Left lung (tissue), 4 donors: ENCODE measurements at regions not wholly inside any gene's neighbourhood (a gene's known extent, or its start where the extent isn't known, plus 50 kb on each side); places are given as distances from the start of the nearest gene placed in this dataset.

ENCODE experiments used
- ATAC-seq: fragments of 200-7000 bp; cut with Tn5 transposase; one replicate; pipeline ENCODE4 v1.9.1; 2020; ENCODE audit warnings: moderate library complexity
- DNase-seq, 4 donors: peaks; one replicate each; pipeline ENCODE4 v3.0.0-alpha.2; 2013 to 2020
- H3K27ac ChIP-seq, 2 donors: fragments of 200-600 bp; sonication (generic) in 1 of 2; one replicate each; pipeline versions ENCODE4 v1.5.0 to v1.8.0; 2020 to 2021
- H3K27me3 ChIP-seq, 2 donors: fragments of 200-600 bp; sonication (generic) in 1 of 2; one replicate each; pipeline versions ENCODE4 v1.5.0 to v1.8.0; 2020 to 2021
- H3K36me3 ChIP-seq, 2 donors: fragments of 200-600 bp; sonication (generic) in 1 of 2; one replicate each; pipeline versions ENCODE4 v1.5.0 to v1.8.0; 2020 to 2021
- H3K4me1 ChIP-seq, 2 donors: fragments of 200-600 bp; one replicate each; pipeline ENCODE4 v1.8.0; 2021
- H3K4me3 ChIP-seq, 2 donors: fragments of 200-600 bp; sonication (generic) in 1 of 2; one replicate each; pipeline versions ENCODE4 v1.5.0 to v1.8.0; 2020 to 2021; ENCODE audit warnings: mild to moderate bottlenecking in 1 of 2
- H3K9me3 ChIP-seq, 2 donors: fragments of 200-600 bp; sonication (generic) in 1 of 2; one replicate each; pipeline versions ENCODE4 v1.5.0 to v1.8.0; 2020 to 2021
- intact Hi-C, 2 donors: fragments of 100-400 bp; cut with DNase I; formaldehyde crosslinking; loops; one replicate each; pipeline versions ENCODE4 v1.11.2 to v1.14.2; 2022
- TF ChIP-seq, protein P1 (sequence below), 2 donors: fragments of 200-600 bp; sonication (generic) in 1 of 2; IDR thresholded peaks; one replicate each; pipeline versions ENCODE4 v1.5.0 to v1.8.0; 2021; ENCODE audit warnings: antibody characterized with exemption in 2 of 2
- donor health status: DM: no; HTN: yes; CAD: no.
- donor health status: DM: no; HTN: no; CAD: no.

DNA sequence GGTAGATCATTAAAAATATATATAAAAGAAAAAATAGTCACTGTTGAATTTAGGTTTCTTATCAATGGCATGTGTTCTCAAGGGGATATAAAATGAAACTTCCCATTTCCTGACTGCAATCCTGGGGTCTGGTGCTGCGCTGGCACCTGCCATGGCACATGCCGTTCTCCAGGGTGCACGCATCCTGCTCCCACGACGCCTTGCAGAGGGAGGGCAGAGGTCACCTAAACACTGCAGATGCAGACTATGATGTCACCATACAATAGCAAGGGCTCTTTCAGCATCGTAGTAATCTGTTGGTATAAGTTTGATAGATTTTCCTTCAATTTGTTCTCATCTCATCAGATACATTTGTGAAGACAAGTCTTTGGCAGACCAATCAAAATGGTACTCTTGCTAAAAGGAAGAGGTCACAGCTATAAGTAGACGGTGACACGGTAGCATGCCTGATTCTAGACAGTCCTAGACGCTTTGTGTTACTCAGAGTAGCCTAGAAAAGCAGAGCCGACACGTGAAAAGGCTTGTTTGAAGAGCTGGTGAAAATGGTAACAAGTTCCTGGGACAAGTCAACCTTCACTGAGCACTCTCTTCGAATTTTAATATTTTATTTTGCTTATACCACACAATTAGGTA is 761.4 kb downstream of the DCDC2C start:
- TF ChIP-seq, protein P1, sequence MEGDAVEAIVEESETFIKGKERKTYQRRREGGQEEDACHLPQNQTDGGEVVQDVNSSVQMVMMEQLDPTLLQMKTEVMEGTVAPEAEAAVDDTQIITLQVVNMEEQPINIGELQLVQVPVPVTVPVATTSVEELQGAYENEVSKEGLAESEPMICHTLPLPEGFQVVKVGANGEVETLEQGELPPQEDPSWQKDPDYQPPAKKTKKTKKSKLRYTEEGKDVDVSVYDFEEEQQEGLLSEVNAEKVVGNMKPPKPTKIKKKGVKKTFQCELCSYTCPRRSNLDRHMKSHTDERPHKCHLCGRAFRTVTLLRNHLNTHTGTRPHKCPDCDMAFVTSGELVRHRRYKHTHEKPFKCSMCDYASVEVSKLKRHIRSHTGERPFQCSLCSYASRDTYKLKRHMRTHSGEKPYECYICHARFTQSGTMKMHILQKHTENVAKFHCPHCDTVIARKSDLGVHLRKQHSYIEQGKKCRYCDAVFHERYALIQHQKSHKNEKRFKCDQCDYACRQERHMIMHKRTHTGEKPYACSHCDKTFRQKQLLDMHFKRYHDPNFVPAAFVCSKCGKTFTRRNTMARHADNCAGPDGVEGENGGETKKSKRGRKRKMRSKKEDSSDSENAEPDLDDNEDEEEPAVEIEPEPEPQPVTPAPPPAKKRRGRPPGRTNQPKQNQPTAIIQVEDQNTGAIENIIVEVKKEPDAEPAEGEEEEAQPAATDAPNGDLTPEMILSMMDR (IDR thresholded peaks at IDR 0.05): no peak
- no peaks in the 10 kb centered on the region for H3K36me3 ChIP-seq
- H3K27me3 ChIP-seq: no peaks in the 10 kb centered on the region
- H3K9me3 ChIP-seq: no peaks in the 10 kb centered on the region
- ATAC-seq: no peak
- no peak overlapping the region for H3K4me3 ChIP-seq
- intact Hi-C loops: no loop called here
- no peak overlapping the region for H3K27ac ChIP-seq
- DNase-seq: no peak
- no peaks in the 10 kb centered on the region for H3K4me1 ChIP-seq

DNA sequence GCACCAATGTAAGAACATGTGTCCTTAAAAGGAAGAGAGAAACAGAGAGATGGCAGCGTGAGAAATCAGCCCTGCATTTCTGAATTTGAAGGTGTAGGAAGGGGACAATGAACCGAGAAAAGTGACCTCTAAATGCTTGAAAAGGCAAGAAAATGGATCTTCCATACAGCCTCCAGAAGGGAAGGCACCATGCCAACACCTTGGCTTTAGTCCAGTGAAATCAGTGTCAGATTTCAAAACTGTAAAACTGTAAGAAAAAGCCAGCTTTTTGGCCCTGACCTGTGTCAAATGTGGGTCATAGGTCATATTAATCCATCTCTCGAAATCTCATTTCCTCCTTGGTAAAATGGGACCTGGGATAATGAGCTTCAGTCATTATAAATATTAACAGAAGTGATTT is 762.3 kb downstream of the DCDC2C start:
- peak in 1 of 4 donors; percentile 21 for DNase-seq
- H3K27me3 ChIP-seq: no peaks in the 10 kb centered on the region
- H3K4me1 ChIP-seq: no peaks in the 10 kb centered on the region
- no peaks in the 10 kb centered on the region for H3K36me3 ChIP-seq
- H3K27ac ChIP-seq: no peak overlapping the region
- H3K4me3 ChIP-seq: no peak overlapping the region
- no peaks in the 10 kb centered on the region for H3K9me3 ChIP-seq
- no peak for ATAC-seq
- intact Hi-C loops: no loop called here
- TF ChIP-seq, protein P1 (IDR thresholded peaks at IDR 0.05): no peak

DNA sequence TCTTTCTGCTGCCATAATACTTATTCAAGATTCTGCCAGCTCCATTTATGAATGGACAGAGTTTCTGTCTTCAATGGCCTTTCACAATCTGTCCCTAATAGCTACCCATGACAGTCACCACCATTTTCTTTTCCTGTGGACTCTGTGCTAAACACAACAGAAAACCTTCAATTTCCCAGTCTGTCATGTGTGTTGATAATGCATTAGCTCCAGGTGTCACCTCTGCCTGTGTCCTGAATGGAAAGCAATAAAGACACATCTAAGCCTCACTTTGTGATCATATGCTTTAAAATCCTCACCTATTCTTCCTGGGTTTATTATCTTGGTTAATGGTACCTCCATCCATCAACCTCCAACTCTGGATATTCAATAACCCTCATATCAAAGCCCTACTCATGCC is 772.2 kb downstream of the DCDC2C start:
- no peak for DNase-seq
- no peaks in the 10 kb centered on the region for H3K4me1 ChIP-seq
- H3K4me3 ChIP-seq: no peak overlapping the region
- TF ChIP-seq, protein P1 (IDR thresholded peaks at IDR 0.05): no peak
- peaks cover 0 to 12% of the 10 kb centered on the region in 2 donors for H3K9me3 ChIP-seq
- H3K27ac ChIP-seq: no peak overlapping the region
- intact Hi-C loops: no loop called here
- no peaks in the 10 kb centered on the region for H3K27me3 ChIP-seq
- ATAC-seq: no peak
- H3K36me3 ChIP-seq: no peaks in the 10 kb centered on the region

DNA sequence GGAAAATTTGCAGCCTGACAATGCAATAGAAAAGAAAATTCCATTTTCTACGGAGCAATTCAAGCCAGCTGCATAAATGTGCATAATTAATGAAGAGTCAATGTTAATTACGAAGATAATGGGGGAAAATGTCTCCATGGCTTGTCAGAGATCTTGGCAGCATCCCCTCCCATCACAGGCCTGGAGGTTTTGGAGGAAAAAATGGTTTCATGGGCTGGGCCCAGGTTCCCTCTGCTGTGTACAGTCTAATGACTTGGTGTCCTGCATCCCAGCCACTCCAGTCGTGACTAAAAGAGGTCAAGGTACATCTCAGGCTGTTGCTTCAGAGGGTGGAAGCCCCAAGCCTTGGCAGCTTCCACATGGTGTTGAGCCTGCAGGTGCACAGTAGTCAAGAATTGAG is 779.7 kb downstream of the DCDC2C start:
- no peaks in the 10 kb centered on the region for H3K4me1 ChIP-seq
- ATAC-seq (no peak), DNase-seq (no peak)
- H3K36me3 ChIP-seq: no peaks in the 10 kb centered on the region
- TF ChIP-seq, protein P1 (IDR thresholded peaks at IDR 0.05): no peak
- H3K4me3 ChIP-seq: no peak overlapping the region
- no peaks in the 10 kb centered on the region for H3K27me3 ChIP-seq
- intact Hi-C loops: no loop called here
- H3K9me3 ChIP-seq: peaks cover 0 to 29% of the 10 kb centered on the region in 2 donors
- H3K27ac ChIP-seq: no peak overlapping the region

DNA sequence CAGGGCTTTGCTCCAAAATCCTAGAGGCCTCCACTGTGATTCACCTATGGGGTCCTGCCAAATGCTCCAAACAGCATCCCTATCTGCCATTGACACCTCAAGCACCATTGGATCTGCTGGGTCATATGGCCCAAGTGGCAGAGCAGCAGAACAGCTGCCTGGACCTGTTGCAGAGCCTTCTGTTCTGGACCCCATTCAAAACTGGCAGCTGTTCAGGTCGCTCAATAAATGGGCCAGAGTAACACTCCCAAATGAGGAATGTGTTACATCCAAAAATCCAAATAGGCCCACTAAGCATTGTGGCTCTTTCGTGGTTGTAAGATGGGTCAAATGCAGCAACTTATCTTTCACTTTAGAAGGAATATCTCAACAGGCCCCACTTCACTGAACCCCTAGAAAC is 783.6 kb downstream of the DCDC2C start:
- H3K4me3 ChIP-seq: no peak overlapping the region

More for the DNA sequence above, 783.6 kb downstream of the DCDC2C start:
- H3K36me3 ChIP-seq: no peaks in the 10 kb centered on the region
- intact Hi-C loops: no loop called here
- H3K4me1 ChIP-seq: no peaks in the 10 kb centered on the region
- H3K9me3 ChIP-seq: peaks cover 0 to 23% of the 10 kb centered on the region in 2 donors
- no peak overlapping the region for H3K27ac ChIP-seq
- ATAC-seq (no peak), DNase-seq (no peak)
- no peaks in the 10 kb centered on the region for H3K27me3 ChIP-seq
- TF ChIP-seq, protein P1 (IDR thresholded peaks at IDR 0.05): no peak
